ENCODE measurements at regions not wholly inside any gene's neighbourhood (a gene's known extent, or its start where the extent isn't known, plus 50 kb on each side); places are given as distances from the start of the nearest gene placed in this dataset.
A peak's percentile ranks its signal among the peaks of the same experiment; 100 is the strongest.

- no peak for DNase-seq (ENCODE audit: low read depth, low spot score)
These were observed 484.3 kb downstream of the LMO4 start for GRCh38 chr1:87812871-87813577.

DNA sequence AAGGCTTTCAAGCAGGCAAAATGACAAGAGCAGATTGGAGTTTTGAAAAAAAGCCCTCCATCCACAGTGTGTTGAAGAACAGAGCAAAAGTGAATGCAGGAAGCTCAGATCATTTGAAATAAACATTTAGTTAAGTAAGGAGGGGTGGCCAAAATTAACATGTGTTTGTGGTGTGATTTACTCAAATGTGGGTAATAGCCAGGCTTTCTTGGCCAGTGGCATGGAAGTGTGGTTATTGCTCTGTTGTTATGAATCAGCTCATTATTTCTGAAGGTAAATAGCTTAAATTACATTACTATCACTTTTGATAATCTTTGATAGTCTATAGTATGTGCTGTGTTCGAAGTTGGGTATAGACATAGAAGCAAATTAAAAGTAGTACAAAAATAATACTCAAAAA, 485.9 kb downstream of the LMO4 start:
- DNase-seq (ENCODE audit: low read depth, low spot score): peak; percentile 54

DNA sequence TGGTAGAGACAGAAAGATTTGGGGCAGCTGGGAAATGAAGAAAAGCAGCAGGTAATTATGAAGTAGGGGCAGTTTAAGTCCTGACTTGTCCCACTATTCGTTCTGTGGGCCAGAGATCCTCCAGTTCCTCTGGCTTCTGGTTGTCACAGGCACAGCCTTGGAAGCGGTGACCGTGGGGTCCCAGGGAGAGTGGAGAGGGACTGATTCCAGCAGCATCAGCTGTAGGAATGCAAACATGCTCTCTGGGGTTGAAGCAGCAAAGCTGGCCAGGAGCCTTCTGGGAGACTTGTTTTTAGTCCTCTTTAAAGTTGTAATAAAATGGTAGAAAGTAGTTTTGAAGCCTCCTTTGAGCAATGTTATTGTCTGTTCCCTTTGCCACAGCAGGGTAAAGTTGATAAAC, 488.0 kb downstream of the LMO4 start:
- no peak for DNase-seq (ENCODE audit: low read depth, low spot score)

DNA sequence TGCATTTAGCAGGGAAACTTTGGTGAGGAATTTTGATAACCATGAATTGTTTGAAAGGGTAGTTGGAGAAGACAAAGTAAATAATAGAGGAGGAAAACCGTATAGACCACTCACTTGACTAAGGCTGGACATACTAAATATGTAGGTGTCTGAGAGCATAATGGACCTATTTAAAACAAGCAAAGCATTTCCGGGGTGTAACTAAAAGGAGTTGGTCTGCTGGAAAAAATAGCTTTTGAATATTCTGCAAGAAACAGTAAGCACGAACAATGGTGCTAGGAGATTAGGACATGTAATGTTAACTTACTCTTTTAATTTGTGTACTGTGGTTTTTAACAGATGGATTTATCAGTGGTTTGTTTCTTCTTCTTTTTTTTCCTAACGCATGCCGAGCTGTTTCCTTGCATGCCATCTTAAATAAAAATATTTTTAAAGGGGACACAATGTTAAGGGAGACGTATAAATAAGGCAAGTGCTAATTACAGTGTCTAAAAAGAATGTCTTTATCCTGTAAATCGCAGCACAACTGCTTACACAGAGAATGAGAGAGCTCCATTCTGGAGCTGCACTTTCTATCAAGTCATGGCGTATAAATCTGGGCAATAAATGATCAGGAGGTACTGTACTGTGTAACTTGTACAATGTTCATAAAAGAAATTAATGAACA, 492.1 kb downstream of the LMO4 start:
- DNase-seq (ENCODE audit: low read depth, low spot score): peak; percentile 16

DNA sequence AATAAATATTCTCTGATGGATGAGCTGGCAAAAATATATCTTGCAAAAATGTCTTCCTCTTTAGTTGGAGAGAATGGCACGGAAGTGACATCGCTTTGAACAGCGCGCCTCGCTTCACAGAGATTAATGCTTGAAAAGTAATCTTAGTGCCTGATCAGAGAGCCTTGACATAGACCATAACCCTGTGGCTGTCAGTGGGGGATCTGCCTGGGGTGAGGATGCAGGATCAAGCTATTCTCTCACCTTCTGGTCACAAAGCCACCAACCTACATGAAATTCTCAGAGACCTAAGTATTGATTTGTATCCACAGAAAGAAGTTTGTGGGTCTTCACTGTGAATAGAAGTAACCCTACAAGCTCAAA, 492.6 kb downstream of the LMO4 start:
- no peak for DNase-seq (ENCODE audit: low read depth, low spot score)

DNA sequence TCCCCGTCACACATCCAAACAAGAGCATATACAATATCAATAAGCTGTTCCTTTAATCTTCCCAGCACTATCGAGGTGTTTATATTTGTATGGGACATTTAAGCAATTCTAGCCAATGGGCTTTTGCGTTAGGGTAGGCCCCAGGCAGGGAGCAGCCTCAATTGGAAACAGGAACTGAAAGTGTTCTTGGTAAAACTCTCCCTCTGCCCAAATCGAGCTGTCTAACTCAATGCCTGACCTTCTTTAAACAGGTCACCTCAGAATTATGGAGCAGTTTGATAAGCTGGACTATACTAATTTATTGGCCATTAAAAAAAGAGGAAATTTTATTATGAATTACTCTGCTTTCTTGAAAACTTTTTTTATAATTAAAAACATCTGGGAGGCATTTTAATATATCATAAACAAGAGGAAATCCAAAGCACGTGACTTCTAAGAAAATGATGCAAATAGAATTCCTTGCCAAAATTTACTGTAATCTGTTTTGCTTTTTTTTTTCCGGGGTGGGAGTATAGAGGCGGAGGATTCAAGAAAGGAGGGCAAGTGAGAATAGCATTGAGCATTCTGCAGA, 498.1 kb downstream of the LMO4 start:
- DNase-seq (ENCODE audit: low read depth, low spot score): no peak

DNA sequence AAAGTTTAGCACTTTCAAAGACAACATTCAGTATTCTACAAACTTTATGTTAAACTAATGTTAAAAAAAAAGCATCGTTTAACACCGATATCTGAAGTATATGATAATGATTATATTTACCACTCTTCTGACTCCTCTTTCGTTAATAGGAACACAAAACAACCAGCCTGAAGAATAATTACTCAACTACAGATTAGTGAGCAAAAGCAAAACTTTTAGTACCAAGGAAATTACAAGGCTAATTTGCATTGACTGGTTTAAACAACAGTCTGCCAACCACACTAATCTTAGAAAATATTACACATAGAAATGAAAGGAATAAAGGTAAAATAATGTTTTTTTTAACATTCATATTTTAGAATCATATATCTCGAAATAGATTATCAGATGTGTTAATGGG, 500.7 kb downstream of the LMO4 start:
- DNase-seq (ENCODE audit: low read depth, low spot score): no peak

DNA sequence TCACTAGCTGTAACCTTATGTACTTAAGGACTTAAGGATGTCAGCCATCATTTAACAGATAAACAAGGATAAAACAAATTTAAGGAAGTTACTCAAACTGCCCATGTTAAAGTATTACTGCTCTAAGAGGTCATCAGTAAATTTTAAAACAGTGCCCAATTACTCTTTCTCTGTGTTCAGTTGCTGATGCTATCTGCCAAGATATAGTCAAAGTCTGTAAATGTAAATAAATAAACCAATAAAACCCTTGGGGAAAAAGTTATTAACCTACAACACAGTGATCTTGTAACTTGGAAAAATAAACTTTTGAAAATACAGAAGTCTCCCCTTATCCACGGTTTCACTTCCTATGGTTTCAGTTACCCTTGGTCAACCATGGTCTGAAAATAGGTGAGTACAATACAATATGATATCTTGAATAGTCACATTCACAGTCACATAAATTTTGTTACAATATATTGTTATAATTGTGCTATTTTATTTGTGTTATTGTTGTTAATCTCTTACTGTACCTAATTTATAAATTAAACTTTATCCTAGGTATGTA, 501.8 kb downstream of the LMO4 start:
- no peak for DNase-seq (ENCODE audit: low read depth, low spot score)

- no peak for DNase-seq (ENCODE audit: low read depth, low spot score)
These were observed 504.5 kb downstream of the LMO4 start for GRCh38 chr1:87833166-87833565.

GRCh38 chr1:87834151-87834550, 505.5 kb downstream of the LMO4 start:
- no peak for DNase-seq (ENCODE audit: low read depth, low spot score)

DNA sequence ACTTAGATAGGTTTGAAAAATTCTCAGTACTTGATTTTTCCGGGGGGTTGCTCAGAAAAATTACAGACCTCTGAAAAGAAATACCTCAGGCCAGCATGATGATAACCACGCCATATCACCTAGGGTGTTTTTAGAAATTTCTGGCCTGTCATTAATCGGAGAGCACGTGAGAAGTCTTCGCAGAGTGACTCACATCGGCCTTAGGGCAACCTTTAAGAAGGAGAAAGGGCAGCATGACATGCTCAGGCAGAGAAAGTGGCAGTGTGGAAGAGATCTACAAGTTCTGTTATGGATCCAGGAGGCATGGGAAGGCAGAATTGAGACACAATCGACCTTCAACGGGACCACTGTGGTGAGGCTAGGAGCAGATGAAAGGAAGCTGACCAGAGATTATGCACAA, 506.3 kb downstream of the LMO4 start:
- no peak for DNase-seq (ENCODE audit: low read depth, low spot score)

DNA sequence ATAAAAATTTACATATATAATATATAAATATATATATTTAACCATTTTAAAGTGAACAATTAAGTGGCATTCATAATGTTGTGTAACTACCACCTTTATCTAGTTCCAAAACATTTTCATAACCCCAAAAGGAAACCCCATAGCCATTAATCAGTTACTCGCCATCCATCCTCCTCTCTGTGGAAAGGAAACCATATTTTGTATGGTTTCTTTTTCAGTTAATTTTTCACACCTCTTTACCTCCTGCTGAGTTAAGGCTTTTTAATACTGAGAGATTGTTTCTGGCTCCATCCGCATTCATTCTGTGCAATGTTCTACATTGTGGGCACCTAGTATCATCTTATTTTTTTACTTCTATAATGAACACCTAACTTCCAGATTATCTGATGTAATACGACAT, 512.1 kb downstream of the LMO4 start:
- no peak for DNase-seq (ENCODE audit: low read depth, low spot score)

GRCh38 chr1:87841332-87841731, 512.7 kb downstream of the LMO4 start:
- DNase-seq (ENCODE audit: low read depth, low spot score): no peak

GRCh38 chr1:87842156-87842555, 513.5 kb downstream of the LMO4 start:
- DNase-seq (ENCODE audit: low read depth, low spot score): no peak

DNA sequence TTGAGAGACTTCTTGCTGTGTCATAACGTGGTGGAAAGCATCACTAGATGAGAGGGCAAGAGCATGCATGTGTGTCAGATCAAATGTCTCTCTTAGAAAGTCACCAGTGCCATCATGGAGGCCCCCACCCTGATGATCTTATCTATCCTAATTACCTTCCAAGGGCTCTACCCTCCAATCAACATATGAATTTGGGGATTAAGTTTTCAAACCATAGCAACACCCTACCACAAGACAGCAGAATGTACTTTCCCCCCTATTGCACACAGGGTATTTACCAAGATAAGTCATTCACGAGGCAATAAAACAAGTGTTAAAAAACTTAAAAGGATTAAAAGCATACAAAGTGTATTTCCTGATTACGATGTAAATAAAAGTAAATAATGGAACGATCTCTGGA, 515.6 kb downstream of the LMO4 start:
- peak; percentile 26 for DNase-seq (ENCODE audit: low read depth, low spot score)

DNA sequence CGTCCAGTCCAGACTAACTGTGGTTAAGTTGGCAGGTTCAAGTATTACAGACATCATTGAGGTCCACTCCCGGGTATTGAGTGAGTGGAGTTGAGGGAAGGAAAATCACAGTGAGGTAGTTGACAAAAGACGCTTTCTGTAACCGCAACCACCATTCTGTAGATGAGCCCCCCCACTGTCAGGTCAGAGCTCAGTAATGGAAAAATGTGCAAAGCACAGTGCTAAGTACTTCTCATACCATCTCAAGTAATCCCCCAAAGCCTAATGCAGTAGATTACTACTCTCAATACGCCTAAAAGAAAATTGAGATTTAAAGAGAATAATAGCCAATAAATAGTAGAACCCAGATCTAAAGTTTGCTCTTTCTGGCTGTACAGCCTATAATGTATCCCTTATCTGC, 522.8 kb downstream of the LMO4 start:
- no peak for DNase-seq (ENCODE audit: low read depth, low spot score)

- no peak for DNase-seq (ENCODE audit: low read depth, low spot score)
These were observed 523.9 kb downstream of the LMO4 start for GRCh38 chr1:87852410-87853161.

DNA sequence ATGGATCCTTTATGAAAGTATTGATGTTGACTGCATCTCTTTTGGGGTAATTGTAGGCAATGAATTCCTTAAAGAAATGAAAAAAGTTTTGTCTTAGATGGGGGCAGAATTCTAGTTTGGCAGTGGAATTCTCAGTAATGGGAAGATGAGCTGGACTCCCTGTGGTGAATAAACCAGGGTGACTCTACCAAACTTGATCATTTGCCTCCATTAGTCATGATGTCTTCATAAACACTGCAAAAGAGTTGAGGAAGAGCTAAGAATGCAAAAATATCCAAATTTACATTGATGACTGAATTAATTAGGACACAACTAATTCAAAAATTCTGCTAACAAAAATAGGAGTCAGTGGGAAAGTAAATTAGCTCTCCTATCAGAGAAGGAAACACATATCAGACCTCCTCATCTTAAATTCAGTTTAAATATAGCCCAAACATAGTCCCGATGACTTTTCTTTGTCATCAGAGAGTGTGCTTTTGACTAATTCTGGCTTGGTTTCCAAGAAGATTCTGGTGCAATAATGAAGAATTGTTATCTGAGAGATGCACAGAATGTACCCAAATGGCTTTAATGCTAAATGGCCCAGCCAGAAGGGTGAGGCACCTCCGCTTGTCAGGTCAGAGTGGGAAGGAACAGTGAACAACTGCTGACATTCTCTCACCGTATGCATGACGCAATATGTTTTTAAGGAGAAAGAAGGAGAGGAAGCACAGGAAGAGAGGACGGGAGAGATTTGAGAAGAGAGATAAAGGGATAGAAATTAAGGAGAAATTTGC, 525.1 kb downstream of the LMO4 start:
- no peak for DNase-seq (ENCODE audit: low read depth, low spot score)

DNA sequence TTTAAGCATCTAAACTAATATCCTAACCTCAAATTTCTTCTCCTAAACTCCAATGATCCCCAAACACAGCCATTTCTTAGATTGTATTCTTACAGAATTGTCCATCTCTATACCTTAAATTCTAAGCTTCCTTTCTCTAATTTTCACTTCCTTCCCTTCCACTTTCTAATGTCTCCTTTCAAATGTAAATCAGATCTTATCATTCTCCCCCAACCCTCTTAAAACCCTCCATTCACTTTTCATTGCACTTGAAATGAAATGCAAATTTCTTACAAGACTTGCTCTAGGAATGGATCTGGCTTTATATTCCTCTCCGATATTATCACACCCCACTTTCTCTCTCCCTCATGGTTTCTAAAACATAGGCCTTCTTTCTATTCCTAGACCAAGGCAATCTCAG, 534.6 kb downstream of the LMO4 start:
- no peak for DNase-seq (ENCODE audit: low read depth, low spot score)

DNA sequence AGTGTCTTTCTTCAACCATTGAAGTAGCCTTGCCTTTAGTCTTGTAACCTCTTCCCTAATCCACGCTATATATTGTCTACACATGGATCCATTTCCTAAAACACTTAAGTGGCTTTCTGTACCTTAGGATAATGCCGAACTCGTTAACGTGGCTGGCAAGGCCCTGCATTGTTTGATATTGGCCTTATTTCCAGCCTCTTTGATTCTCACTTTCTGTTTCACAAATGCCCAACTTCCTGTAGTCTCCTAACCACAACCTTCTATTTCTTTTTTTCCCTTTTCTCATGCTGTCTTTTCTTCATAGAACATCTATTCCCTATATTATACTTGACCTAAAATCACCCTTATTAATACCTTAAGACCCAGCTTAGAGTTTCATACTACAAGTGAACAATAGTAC, 536.0 kb downstream of the LMO4 start:
- DNase-seq (ENCODE audit: low read depth, low spot score): no peak

- no peak for DNase-seq (ENCODE audit: low read depth, low spot score)
These were observed 537.7 kb downstream of the LMO4 start for GRCh38 chr1:87866416-87866815.

GRCh38 chr1:87867626-87868025, 538.9 kb downstream of the LMO4 start:
- DNase-seq (ENCODE audit: low read depth, low spot score): peak; percentile 40

Data from astrocyte of the hippocampus (primary cell).